PC-3 (cell line): ENCODE measurements at regions not wholly inside any gene's neighbourhood (a gene's known extent, or its start where the extent isn't known, plus 50 kb on each side); places are given as distances from the start of the nearest gene placed in this dataset.

Experiments used
- EZH2 ChIP-seq: fragments of 300-600 bp; sonication (generic); IDR thresholded peaks from one replicate; pipeline ENCODE4 v1.6.1; 2017; ENCODE audit warnings: antibody characterized with exemption, mild to moderate bottlenecking, low read length; ENCODE audit not compliant: unreplicated experiment
- TF ChIP-seq, protein P1 (sequence below): fragments of 300-600 bp; sonication (generic); conservative IDR thresholded peaks from 2 replicates; pipeline ENCODE4 v1.5.1; 2017; ENCODE audit warnings: antibody characterized with exemption, low read depth, mild to moderate bottlenecking, low read length

DNA sequence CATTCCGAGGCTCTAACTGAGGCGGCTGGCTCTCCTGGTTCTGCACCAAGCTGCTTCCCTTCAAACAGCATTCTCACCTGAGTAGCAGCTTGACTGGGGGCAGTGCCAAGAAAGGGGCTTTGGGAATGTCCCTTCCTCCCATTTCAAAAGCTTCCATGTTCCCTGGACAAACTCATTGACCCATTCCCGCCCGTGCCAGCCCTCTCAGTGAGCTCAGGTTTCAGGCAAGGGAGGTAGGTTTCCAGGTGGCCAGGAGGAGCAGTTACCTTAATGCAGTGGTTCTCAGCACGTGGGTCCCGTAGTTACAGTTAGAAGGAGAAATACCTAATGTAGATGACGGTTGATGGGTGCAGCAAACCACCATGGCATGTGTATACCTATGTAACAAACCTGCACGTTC, 135.2 kb downstream of the ELOVL4 start:
- TF ChIP-seq, protein P1, sequence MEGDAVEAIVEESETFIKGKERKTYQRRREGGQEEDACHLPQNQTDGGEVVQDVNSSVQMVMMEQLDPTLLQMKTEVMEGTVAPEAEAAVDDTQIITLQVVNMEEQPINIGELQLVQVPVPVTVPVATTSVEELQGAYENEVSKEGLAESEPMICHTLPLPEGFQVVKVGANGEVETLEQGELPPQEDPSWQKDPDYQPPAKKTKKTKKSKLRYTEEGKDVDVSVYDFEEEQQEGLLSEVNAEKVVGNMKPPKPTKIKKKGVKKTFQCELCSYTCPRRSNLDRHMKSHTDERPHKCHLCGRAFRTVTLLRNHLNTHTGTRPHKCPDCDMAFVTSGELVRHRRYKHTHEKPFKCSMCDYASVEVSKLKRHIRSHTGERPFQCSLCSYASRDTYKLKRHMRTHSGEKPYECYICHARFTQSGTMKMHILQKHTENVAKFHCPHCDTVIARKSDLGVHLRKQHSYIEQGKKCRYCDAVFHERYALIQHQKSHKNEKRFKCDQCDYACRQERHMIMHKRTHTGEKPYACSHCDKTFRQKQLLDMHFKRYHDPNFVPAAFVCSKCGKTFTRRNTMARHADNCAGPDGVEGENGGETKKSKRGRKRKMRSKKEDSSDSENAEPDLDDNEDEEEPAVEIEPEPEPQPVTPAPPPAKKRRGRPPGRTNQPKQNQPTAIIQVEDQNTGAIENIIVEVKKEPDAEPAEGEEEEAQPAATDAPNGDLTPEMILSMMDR = no peak
- TF ChIP-seq EZH2 = no peak
